ENCODE measurements at regions not wholly inside any gene's neighbourhood (a gene's known extent, or its start where the extent isn't known, plus 50 kb on each side); places are given as distances from the start of the nearest gene placed in this dataset.

GRCh38 chr1:223477456-223477855, 84.2 kb downstream of the CCDC185 start:
- Histone ChIP-seq H3K4me1 (ENCODE audit: control insufficient read depth, insufficient read depth, low read length) (0 out of 2 replicates have a peak, but pooled peaks cover 4% of the 10 kb centered on the region), H3K4me3 (ENCODE audit: low read depth in 2 of 2, low read length in 2 of 2) (no peak overlapping the region), H3K36me3 (ENCODE audit: control insufficient read depth, insufficient read depth, low read length) (no peaks in the 10 kb centered on the region), H3K27ac (ENCODE audit: low read length) (no peak overlapping the region), H3K27me3 (ENCODE audit: control insufficient read depth, insufficient read depth, low read length) (peaks cover 16% of the 10 kb centered on the region; the same call in 1 of the 2 replicates), H3K9me3 (ENCODE audit: control insufficient read depth, insufficient read depth, low read depth, low read length) (no peaks in the 10 kb centered on the region)
- no peak for TF ChIP-seq TCF7L2 (IDR thresholded peaks at IDR 0.05; ENCODE audit: low read depth, low read length)
- no peak for TF ChIP-seq SIN3A (IDR thresholded peaks at IDR 0.05; ENCODE audit: borderline replicate concordance, insufficient read depth, low read depth, low read length)
- no peak for TF ChIP-seq REST (IDR thresholded peaks at IDR 0.05; ENCODE audit: insufficient read depth in 1 of 2, low read depth in 2 of 2, low read length in 1 of 2)
- TF ChIP-seq, protein P1, sequence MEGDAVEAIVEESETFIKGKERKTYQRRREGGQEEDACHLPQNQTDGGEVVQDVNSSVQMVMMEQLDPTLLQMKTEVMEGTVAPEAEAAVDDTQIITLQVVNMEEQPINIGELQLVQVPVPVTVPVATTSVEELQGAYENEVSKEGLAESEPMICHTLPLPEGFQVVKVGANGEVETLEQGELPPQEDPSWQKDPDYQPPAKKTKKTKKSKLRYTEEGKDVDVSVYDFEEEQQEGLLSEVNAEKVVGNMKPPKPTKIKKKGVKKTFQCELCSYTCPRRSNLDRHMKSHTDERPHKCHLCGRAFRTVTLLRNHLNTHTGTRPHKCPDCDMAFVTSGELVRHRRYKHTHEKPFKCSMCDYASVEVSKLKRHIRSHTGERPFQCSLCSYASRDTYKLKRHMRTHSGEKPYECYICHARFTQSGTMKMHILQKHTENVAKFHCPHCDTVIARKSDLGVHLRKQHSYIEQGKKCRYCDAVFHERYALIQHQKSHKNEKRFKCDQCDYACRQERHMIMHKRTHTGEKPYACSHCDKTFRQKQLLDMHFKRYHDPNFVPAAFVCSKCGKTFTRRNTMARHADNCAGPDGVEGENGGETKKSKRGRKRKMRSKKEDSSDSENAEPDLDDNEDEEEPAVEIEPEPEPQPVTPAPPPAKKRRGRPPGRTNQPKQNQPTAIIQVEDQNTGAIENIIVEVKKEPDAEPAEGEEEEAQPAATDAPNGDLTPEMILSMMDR (IDR thresholded peaks at IDR 0.05) = no peak
- TF ChIP-seq POLR2AphosphoS5 (IDR thresholded peaks at IDR 0.05; ENCODE audit: low read depth, low read length) = no peak
- BruUV-seq (replicated peaks) = no TSS peak
- DNase-seq (ENCODE audit: low read depth, low spot score) = no peak
- ATAC-seq = no peak
- in situ Hi-C loops (cut with HindIII; ENCODE audit: low pct_unique_long_range_greater_than_20kb, low sequenced_read_pairs) (no loop called here), intact Hi-C loops (cut with micrococcal nuclease; ENCODE audit: unreplicated experiment) (no loop called here)
- ChIA-PET POLR2A (no interaction called here), CTCF (no interaction called here)

GRCh38 chr1:223478606-223479005, 85.4 kb downstream of the CCDC185 start:
- Histone ChIP-seq H3K27me3 (ENCODE audit: control insufficient read depth, insufficient read depth, low read length) (peaks cover 16% of the 10 kb centered on the region; the same call in 1 of the 2 replicates), H3K27ac (ENCODE audit: low read length) (no peak overlapping the region), H3K36me3 (ENCODE audit: control insufficient read depth, insufficient read depth, low read length) (no peaks in the 10 kb centered on the region), H3K4me1 (ENCODE audit: control insufficient read depth, insufficient read depth, low read length) (0 out of 2 replicates have a peak, but pooled peaks cover 4% of the 10 kb centered on the region), H3K9me3 (ENCODE audit: control insufficient read depth, insufficient read depth, low read depth, low read length) (no peaks in the 10 kb centered on the region), H3K4me3 (ENCODE audit: low read depth in 2 of 2, low read length in 2 of 2) (no peak overlapping the region)
- POLR2A ChIA-PET = no interaction called here
- in situ Hi-C loops (cut with HindIII; ENCODE audit: low pct_unique_long_range_greater_than_20kb, low sequenced_read_pairs) (no loop called here), intact Hi-C loops (cut with micrococcal nuclease; ENCODE audit: unreplicated experiment) (no loop called here)
- TF ChIP-seq, protein P1 (IDR thresholded peaks at IDR 0.05) = no peak
- no peak for TF ChIP-seq POLR2AphosphoS5 (IDR thresholded peaks at IDR 0.05; ENCODE audit: low read depth, low read length)
- no peak for TF ChIP-seq TCF7L2 (IDR thresholded peaks at IDR 0.05; ENCODE audit: low read depth, low read length)
- TF ChIP-seq REST (IDR thresholded peaks at IDR 0.05; ENCODE audit: insufficient read depth in 1 of 2, low read depth in 2 of 2, low read length in 1 of 2) = no peak
- TF ChIP-seq SIN3A (IDR thresholded peaks at IDR 0.05; ENCODE audit: borderline replicate concordance, insufficient read depth, low read depth, low read length) = no peak
- no peak for DNase-seq (ENCODE audit: low read depth, low spot score)
- CTCF ChIA-PET = no interaction called here
- no TSS peak for BruUV-seq (replicated peaks)
- no peak for ATAC-seq

All from Panc1 (cell line).